Gastrocnemius medialis (tissue), 4 donors: ENCODE measurements at regions not wholly inside any gene's neighbourhood (a gene's known extent, or its start where the extent isn't known, plus 50 kb on each side); places are given as distances from the start of the nearest gene placed in this dataset.
"Not testable (repeated sequence)": the region's sequence is repeated elsewhere in the genome, so short reads cannot be mapped to it uniquely, and the experiment has no call there.

ENCODE experiments used
- ATAC-seq, 2 donors: fragments of 150-250 bp; one replicate each; pipeline ENCODE4 v1.9.1; 2016
- DNase-seq, 2 donors: peaks; one replicate each; pipeline ENCODE4 v3.0.0-alpha.2; 2019
- H3K27ac ChIP-seq, 4 donors: fragments of 200-600 bp; sonication (generic); 1 replicate in 1 of 4; 2 replicates in 3 of 4; pipeline ENCODE4 v1.5.1; 2016 to 2018; ENCODE audit warnings: mild to moderate bottlenecking in 2 of 4, moderate library complexity in 1 of 4
- H3K27me3 ChIP-seq, 3 donors: fragments of 200-600 bp; sonication (generic) in 2 of 3; 1 replicate in 1 of 3; 2 replicates in 2 of 3; pipeline versions ENCODE4 v1.5.1 to v1.6.0; 2016 to 2019; ENCODE audit warnings: mild to moderate bottlenecking in 1 of 3, moderate library complexity in 1 of 3
- H3K36me3 ChIP-seq, 2 donors: fragments of 200-600 bp; sonication (generic) in 1 of 2; one replicate each; pipeline ENCODE4 v1.5.1; 2017 to 2018
- H3K4me1 ChIP-seq, 2 donors: fragments of 200-600 bp; sonication (generic) in 1 of 2; one replicate each; pipeline ENCODE4 v1.5.1; 2016 to 2017; ENCODE audit warnings: mild to moderate bottlenecking in 2 of 2
- H3K4me3 ChIP-seq, 4 donors: fragments of 200-600 bp; sonication (generic) in 3 of 4; 1 replicate in 1 of 4; 2 replicates in 3 of 4; pipeline ENCODE4 v1.5.1; 2016 to 2019; ENCODE audit warnings: mild to moderate bottlenecking in 2 of 4
- H3K9me3 ChIP-seq, 3 donors: fragments of 200-600 bp; sonication (generic) in 2 of 3; 1 replicate in 1 of 3; 2 replicates in 2 of 3; pipeline ENCODE4 v1.5.1; 2016 to 2019
- CTCF ChIP-seq, 5 experiments: fragments of 450-650 bp in 3 of 5; fragments of 200-600 bp in 2 of 5; sonication (generic) in 2 of 5; IDR thresholded peaks in 4 of 5; conservative IDR thresholded peaks in 1 of 5; 1 replicate in 4 of 5; 2 replicates in 1 of 5; pipeline ENCODE4 v1.5.1; 2016 to 2019; ENCODE audit warnings: antibody characterized with exemption in 5 of 5, mild to moderate bottlenecking in 3 of 5, moderate library complexity in 3 of 5
- POLR2A ChIP-seq, 2 donors: fragments of 450-650 bp; IDR thresholded peaks; one replicate each; pipeline ENCODE4 v1.6.1; 2017; ENCODE audit warnings: antibody characterized with exemption in 2 of 2, mild to moderate bottlenecking in 2 of 2, moderate library complexity in 2 of 2
- in situ Hi-C, 4 donors: fragments of 200-750 bp; cut with MboI; loops; one replicate each; pipeline versions ENCODE4 v1.15.0 to v1.8.0; 2017; ENCODE audit warnings: low sequenced_read_pairs in 4 of 4
- intact Hi-C: fragments of 100-400 bp; cut with DNase I; formaldehyde crosslinking; loops from one replicate; pipeline ENCODE4 v1.15.1; 2023; ENCODE audit warnings: low total_unique reads

- DNase-seq = no peak
- no peaks in the 10 kb centered on the region for H3K9me3 ChIP-seq
- no peaks in the 10 kb centered on the region for H3K4me1 ChIP-seq
- no peak for ATAC-seq
- no peaks in the 10 kb centered on the region for H3K27me3 ChIP-seq
- H3K4me3 ChIP-seq = no peak overlapping the region
- no peak overlapping the region for H3K27ac ChIP-seq
- TF ChIP-seq CTCF (IDR thresholded peaks at IDR 0.05 in 4 of 5, conservative IDR thresholded peaks at IDR 0.05 in 1 of 5) = no peak
- no peak for TF ChIP-seq POLR2A (IDR thresholded peaks at IDR 0.05)
- intact Hi-C loops = no loop called here
- H3K36me3 ChIP-seq = no peaks in the 10 kb centered on the region
- in situ Hi-C loops = no loop called here
These were observed 231.0 kb downstream of the GOLGA6L6 start for GRCh38 chr15:20310603-20311002.

- intact Hi-C loops = not testable (repeated sequence)
These were observed 231.6 kb downstream of the GOLGA6L6 start for GRCh38 chr15:20309966-20310365.

DNA sequence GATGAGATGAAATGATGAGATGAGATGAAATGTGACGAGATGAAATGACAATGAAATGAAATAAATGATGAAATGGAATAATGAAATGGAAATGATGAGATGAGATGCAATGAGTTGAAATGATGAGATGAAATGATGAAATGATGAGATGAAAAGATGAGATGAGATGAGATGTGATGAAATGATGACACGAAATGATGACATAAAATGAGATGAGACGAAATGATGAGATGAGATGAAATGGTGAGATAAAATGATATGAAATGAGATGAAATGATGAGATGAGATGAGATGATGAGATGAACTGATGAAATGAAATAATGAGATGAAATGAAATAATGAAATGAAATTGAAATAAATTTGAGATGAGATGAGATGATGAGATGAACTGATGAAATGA lies 232.2 kb downstream of the GOLGA6L6 start:
- H3K4me3 ChIP-seq, H3K9me3 ChIP-seq, H3K4me1 ChIP-seq, intact Hi-C loops, DNase-seq, H3K27me3 ChIP-seq, H3K36me3 ChIP-seq, H3K27ac ChIP-seq, in situ Hi-C loops, ATAC-seq: not testable (repeated sequence)

More at GRCh38 chr15:20309966-20310365, 231.6 kb downstream of the GOLGA6L6 start:
- H3K27ac ChIP-seq, ATAC-seq, H3K4me3 ChIP-seq, H3K27me3 ChIP-seq, in situ Hi-C loops, H3K9me3 ChIP-seq, DNase-seq, H3K4me1 ChIP-seq, H3K36me3 ChIP-seq: not testable (repeated sequence)

DNA sequence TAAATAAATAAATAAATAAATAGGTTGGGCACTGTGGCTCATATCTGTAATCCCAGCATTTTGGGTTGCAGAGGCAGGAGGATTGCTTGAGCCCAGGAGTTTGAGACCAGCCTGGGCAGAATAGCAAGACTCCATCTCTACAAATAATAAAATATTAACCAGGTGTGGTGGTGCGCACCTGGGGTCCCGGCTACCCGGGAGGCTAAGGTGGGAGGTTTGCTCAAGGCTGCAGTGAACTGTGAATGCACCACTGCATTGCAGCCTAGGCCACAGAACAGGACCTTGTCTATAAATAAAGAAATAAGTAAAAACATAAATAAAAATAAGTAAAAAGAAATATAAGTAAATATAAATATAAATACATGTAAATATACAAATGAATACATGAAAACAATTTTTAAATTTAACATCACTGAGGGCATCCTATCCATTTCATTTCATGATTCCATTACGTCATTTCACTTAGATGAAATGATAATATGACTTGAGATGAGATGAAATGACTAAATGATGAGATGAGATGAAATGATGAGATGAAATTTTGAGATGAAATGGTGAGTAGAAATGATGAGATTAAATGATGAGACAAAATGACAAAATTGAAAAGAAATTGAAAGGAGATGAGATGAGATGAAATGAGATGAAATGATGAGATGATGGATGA lies 233.4 kb downstream of the GOLGA6L6 start:
- H3K36me3 ChIP-seq, H3K4me3 ChIP-seq, DNase-seq, H3K27ac ChIP-seq, H3K4me1 ChIP-seq, H3K9me3 ChIP-seq, in situ Hi-C loops, intact Hi-C loops, H3K27me3 ChIP-seq, ATAC-seq: not testable (repeated sequence)

DNA sequence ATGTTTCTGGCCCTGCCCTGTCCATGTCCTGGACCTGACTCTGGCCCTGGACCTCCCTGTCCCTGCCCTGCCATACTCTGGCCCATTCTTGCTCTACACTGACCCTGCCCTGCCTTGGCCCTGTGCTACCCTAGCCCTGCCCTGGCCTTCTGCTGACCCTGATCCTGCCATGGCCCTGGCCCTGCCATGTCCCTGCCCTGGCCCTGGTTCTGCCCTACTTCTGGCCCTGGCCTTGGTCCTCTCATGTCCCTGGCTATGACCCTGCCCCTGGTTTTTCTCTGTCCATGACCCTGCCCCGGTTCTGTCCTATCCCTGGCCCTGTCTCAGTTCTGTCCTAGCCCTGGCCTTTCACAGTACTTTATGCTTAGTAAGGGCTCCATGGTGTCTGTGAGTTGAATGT lies 234.5 kb downstream of the GOLGA6L6 start:
- H3K4me3 ChIP-seq, H3K36me3 ChIP-seq, H3K4me1 ChIP-seq, intact Hi-C loops, H3K9me3 ChIP-seq, H3K27ac ChIP-seq, in situ Hi-C loops, ATAC-seq, DNase-seq, H3K27me3 ChIP-seq: not testable (repeated sequence)

DNA sequence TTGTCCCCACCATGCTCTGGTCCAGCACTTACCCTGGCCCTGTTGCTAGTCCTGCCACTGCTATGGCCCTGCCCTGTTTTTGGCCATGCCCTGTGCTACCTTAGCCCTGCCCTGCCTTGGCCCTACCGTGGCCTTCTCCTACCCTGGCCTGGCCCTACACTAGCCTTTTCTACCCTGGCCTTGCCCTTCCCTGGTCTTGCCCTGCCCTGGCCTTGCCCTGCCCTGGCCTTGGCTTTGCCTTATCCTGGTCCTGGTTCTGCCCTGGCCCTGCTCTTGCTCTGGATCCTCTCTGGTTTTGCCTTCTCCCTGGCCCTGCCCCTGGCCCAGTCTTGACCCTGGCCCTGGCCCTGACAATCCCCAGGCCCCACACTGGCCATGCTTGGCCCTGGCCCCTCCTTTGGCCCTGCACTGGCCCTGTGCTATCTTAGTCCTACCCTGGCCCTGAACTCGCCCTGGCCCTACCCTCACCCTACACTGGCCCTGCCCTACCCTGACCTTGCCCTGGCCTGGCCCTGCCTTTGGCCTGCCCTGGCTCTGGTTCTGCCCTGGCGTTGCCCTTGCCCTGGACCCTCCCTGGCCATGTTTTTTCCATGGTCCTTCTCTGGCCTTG lies 235.0 kb downstream of the GOLGA6L6 start:
- DNase-seq, intact Hi-C loops, H3K27ac ChIP-seq: not testable (repeated sequence)

DNA sequence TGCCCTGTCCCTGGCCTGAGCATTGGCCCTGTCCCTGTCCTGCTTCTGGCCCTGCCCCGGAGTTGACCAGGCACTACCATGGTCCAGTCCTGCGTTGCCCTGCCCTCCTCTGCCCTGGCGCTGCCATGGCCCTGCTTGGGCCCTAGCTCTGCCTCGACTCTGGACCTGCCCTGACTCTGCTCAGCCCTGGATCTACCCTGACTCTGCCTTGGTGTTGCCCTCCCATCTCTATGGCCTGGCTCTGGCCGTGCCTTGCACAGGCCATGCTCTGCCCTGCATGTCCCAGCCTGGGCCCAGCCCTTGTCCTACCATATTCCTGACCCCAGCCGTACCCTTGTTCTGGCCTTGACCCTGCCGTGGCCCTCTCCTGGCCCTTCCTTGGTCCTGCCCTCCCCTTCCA lies 235.7 kb downstream of the GOLGA6L6 start:
- H3K27ac ChIP-seq, intact Hi-C loops, ATAC-seq, H3K9me3 ChIP-seq, H3K4me1 ChIP-seq, DNase-seq, in situ Hi-C loops, H3K36me3 ChIP-seq, H3K27me3 ChIP-seq, H3K4me3 ChIP-seq: not testable (repeated sequence)

More for the DNA sequence above, 235.0 kb downstream of the GOLGA6L6 start:
- H3K4me1 ChIP-seq, H3K36me3 ChIP-seq, ATAC-seq, in situ Hi-C loops, H3K9me3 ChIP-seq, H3K4me3 ChIP-seq, H3K27me3 ChIP-seq: not testable (repeated sequence)

GRCh38 chr15:20305015-20305465 lies 236.6 kb downstream of the GOLGA6L6 start:
- in situ Hi-C loops = not testable (repeated sequence)

DNA sequence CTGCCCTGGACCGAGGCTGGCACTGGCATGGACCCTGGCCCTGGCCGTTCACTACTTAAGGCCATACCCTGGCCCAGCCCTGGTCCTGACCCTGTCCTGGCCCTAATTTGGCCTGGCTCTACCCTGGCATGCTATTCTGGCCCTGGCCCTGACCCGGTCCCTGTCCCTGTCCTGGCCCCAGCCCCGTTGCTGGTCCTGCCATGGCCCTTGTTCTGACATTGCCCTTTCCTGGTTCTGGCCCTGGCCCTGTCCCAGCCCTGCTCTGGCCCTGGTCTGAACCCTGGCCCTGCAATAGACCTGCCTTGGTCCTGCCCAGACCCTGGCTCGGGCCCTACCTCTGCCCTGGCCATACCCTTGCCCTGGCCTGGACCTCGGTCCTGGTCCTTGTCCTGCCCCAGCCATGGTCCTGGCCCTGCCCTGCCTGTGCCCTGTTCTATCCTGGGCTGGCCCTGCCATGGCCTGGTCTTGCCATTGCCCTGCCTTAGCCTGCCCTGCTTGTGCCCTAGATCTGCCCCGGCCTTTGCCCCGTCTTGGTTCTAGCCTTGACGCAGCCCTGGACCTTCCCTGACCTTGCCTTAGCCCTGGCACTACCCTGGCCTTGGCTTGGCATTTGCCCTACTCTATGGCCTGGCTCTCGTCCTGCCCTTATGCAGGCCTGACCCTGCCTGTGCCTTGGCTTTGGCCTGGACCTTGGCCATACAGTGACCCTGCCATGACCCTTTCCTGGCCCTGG lies 237.2 kb downstream of the GOLGA6L6 start:
- H3K27me3 ChIP-seq, H3K4me3 ChIP-seq, ATAC-seq, H3K36me3 ChIP-seq, DNase-seq, H3K9me3 ChIP-seq, in situ Hi-C loops, intact Hi-C loops, H3K4me1 ChIP-seq, H3K27ac ChIP-seq: not testable (repeated sequence)

More at GRCh38 chr15:20305015-20305465, 236.6 kb downstream of the GOLGA6L6 start:
- H3K9me3 ChIP-seq, H3K4me1 ChIP-seq, ATAC-seq, H3K36me3 ChIP-seq, H3K4me3 ChIP-seq, DNase-seq, H3K27me3 ChIP-seq, H3K27ac ChIP-seq, intact Hi-C loops: not testable (repeated sequence)

DNA sequence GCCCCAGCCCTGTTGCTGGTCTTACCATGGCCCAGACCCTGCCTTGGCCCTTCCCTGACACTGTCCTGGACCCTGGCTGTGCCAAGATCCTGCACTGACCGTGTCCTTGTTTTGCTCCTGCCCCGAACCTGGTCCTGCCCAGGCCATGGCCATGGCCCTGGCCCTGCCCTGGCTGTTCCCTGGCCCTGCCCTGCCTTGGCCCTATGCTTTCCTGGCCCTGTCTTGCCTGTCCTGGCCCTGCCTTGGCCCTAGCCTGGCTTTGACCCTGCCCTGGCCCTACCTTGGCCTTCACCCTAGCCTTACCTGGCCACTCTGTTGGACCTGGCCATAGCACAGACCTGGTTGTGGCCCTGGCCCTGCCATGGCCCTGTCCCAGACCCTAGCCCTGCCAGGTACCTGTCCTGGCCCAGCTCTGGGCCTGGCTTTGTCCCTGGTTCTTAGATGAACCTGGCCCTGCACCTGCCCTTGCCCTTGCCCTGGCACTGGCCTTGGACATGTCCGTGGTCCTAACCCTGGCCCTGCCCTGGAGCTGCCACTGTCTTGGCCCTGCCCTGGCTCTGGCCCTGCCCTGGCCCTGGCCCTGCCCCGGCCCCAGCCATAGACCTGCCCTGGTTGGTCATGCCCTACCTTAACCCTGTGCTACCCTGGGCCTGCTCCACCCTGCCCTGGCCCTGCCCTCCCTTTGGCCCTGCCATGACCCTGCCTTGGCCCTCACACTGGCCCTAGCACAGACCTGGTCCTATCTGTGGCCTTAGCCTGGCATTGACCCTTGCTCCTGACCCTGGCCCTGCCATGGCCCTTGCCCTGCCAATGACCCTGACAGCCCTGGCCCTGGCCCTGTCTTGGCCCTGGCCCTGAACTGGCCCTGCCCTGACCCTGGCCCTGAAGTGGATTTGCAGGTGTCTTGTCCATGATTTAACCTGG lies 238.1 kb downstream of the GOLGA6L6 start:
- DNase-seq, H3K36me3 ChIP-seq, H3K9me3 ChIP-seq, in situ Hi-C loops, H3K4me1 ChIP-seq, H3K27ac ChIP-seq, H3K4me3 ChIP-seq, ATAC-seq, H3K27me3 ChIP-seq, intact Hi-C loops: not testable (repeated sequence)
